ENCODE measurements at regions not wholly inside any gene's neighbourhood (a gene's known extent, or its start where the extent isn't known, plus 50 kb on each side); places are given as distances from the start of the nearest gene placed in this dataset.

GRCh38 chr3:152190636-152191183, 78.0 kb upstream of the MBNL1 start:
- DNase-seq (no peak), ATAC-seq (peak in 3 of 4 donors; percentile 49 to 66 (median 64)), FAIRE-seq (no peak)
- Histone ChIP-seq H3K9me3 (no peaks in the 10 kb centered on the region), H3K27me3 (no peaks in the 10 kb centered on the region), H3K27ac (no peak overlapping the region), H3K4me1 (peaks cover 0 to 13% (median 2%) of the 10 kb centered on the region in 3 donors), H3K36me3 (no peaks in the 10 kb centered on the region), H3K4me3 (no peak overlapping the region)
- WGBS, 2 donors: 18 to 25% methylated on average over 2 of the region's 2 CpGs
- intact Hi-C loops (cut with DNase I): no loop called here
- no peak for TF ChIP-seq CTCF (IDR thresholded peaks at IDR 0.05)

- no peaks in the 10 kb centered on the region for H3K27me3 ChIP-seq
- intact Hi-C loops (cut with DNase I): no loop called here
- H3K4me1 ChIP-seq: peaks cover 0 to 13% (median 2%) of the 10 kb centered on the region in 3 donors
- H3K27ac ChIP-seq: no peak overlapping the region
- no peak for TF ChIP-seq CTCF (IDR thresholded peaks at IDR 0.05)
- ATAC-seq (no peak), DNase-seq (no peak), FAIRE-seq (no peak)
- no peaks in the 10 kb centered on the region for H3K36me3 ChIP-seq
- no peaks in the 10 kb centered on the region for H3K9me3 ChIP-seq
- no peak overlapping the region for H3K4me3 ChIP-seq
- WGBS, 2 donors: 86 to 88% methylated on average over 4 of the region's 4 CpGs
Observed at GRCh38 chr3:152192050-152192449, 76.7 kb upstream of the MBNL1 start.

GRCh38 chr3:152192936-152193672, 75.6 kb upstream of the MBNL1 start:
- Histone ChIP-seq H3K27ac (peak overlapping the region in 1 of 4 donors; percentile 40), H3K4me3 (peak overlapping the region in 1 of 4 donors; percentile 5), H3K9me3 (no peaks in the 10 kb centered on the region), H3K27me3 (no peaks in the 10 kb centered on the region), H3K36me3 (no peaks in the 10 kb centered on the region), H3K4me1 (peaks cover 0 to 21% (median 11%) of the 10 kb centered on the region in 3 donors)
- TF ChIP-seq CTCF (IDR thresholded peaks at IDR 0.05): no peak
- ATAC-seq: peak in 2 of 4 donors; percentile 18 to 34
- intact Hi-C loops (cut with DNase I): no loop called here
- WGBS, 2 donors: 68 to 69% methylated on average over 5 of the region's 5 CpGs
- no peak for DNase-seq
- FAIRE-seq: peak; percentile 9

- 66 to 75% methylated on average over 15 to 16 of the region's 16 CpGs for WGBS, 2 donors
- FAIRE-seq (no peak), DNase-seq (no peak), ATAC-seq (peak in 3 of 4 donors; percentile 62 to 75 (median 67))
- H3K27me3 ChIP-seq: no peaks in the 10 kb centered on the region
- no peaks in the 10 kb centered on the region for H3K36me3 ChIP-seq
- H3K4me1 ChIP-seq: peaks cover 0 to 21% (median 16%) of the 10 kb centered on the region in 3 donors
- peak overlapping the region in 1 of 4 donors; percentile 40 for H3K27ac ChIP-seq
- no peak for TF ChIP-seq CTCF (IDR thresholded peaks at IDR 0.05)
- intact Hi-C loops (cut with DNase I): no loop called here
- H3K4me3 ChIP-seq: peak overlapping the region in 1 of 4 donors; percentile 5
- no peaks in the 10 kb centered on the region for H3K9me3 ChIP-seq
Observed at GRCh38 chr3:152193673-152194267, 75.0 kb upstream of the MBNL1 start.
